Fibroblast of the conjunctiva (primary cell): ENCODE measurements at regions not wholly inside any gene's neighbourhood (a gene's known extent, or its start where the extent isn't known, plus 50 kb on each side); places are given as distances from the start of the nearest gene placed in this dataset.
"Not testable (repeated sequence)": the region's sequence is repeated elsewhere in the genome, so short reads cannot be mapped to it uniquely, and the experiment has no call there.

Experiments
- DNase-seq: peaks from one replicate; pipeline ENCODE4 v3.0.0-alpha.2; 2010; ENCODE audit warnings: low read depth

DNA sequence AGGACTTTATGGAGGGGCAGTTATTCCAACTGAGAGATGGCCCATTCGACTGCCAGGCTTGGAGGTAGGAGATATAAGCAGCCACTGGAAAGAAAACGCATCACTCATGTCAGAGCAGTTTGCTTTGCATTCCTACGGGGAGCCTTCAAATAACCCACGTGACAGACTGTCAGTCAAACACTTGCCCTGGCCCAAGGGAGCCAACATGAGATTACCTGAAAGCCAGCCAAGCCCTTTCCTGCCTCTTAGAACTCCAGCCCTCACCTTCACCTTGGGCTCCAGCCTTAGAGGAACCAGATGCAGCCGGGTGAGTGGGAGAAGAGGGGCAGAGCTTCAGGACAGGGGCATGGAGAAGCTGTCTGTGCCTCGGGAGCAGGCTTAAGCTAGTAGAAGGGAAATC is 95.3 kb upstream of the CXCL13 start:
- DNase-seq, result no peak

DNA sequence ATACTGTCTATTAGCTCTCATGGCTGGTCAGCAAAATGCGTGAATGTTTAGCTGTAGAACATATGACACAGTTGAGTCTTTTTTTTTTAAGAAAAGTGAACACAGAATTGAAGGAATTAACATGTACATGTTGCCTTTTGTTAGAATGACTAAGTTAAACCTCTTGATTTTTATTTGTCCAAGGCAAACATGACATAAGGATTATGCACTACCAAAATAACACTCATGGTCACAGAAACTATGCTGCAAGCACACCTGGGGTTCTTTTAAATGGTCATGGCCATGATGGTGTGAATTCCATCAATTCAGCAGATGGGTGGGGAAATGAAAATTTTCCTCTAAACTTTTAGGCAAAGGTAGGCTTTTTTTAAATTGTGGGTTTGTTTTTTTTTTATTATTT is 80.1 kb upstream of the CXCL13 start:
- DNase-seq, result no peak

DNA sequence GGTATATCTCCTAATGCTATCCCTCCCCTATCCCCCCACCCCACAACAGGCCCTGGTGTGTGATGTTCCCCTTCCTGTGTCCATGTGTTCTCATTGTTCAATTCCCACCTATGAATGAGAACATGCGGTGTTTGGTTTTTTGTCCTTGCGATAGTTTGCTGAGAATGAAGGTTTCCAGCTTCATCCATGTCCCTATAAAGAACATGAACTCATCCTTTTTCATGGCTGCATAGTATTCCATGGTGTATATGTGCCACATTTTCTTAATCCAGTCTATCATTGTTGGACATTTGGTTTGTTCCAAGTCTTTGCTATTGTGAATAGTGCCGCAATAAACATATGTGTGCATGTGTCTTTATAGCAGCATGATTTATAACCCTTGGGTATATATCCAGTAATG is 77.7 kb upstream of the CXCL13 start:
- DNase-seq, result not testable (repeated sequence)

DNA sequence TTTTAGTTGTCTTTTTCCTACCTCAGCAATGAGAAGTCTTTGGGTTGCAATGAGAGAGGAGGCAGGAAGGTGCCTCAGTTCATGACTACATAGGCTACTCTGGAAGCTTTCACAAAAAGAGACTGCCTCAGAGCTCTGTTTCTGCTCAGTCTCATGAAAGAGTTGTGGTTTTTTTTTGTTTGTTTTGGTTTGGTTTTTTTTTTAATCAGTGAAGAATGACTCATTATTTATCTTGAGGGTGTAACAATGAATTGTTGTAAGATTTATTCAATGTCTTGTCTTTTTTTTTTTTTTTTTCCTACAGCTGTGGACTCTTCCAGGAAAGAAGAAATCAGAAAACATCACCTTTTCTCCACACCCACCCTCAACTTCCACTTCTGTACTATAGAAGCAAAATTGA is 67.5 kb upstream of the CXCL13 start:
- DNase-seq, result peak; percentile 37

DNA sequence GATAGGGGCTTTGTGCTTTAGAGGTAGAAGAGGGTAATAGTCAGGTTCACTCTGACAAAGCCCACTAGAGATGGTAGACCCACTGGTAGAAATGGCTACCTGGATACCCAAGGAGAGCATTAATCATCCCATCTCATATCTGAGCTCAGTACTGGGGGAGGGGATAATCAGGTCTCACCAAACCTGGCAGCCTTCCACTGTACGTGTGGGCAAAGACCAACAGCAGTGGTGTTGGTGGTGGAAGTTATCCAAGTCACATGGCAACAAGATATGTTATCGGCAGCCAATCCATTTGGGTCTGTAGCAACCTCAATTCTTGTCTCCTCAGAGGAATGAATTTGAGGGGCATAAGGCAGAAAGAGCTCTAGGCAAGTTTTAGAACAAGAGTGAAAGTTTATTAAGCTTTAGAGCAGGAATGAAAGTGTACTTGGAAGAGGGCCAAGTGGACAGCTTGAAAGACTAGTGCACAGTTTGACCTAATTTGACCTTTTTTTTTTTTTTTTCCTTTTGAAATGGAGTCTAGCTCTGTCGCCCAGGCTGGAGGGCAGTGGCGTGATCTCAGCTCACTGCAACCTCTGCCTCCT is 67.0 kb upstream of the CXCL13 start:
- DNase-seq, result peak; percentile 43
